Activated CD8-positive, alpha-beta memory T cell treated with anti-CD3 and anti-CD28 coated beads for 24 hours (primary cell): ENCODE measurements at regions not wholly inside any gene's neighbourhood (a gene's known extent, or its start where the extent isn't known, plus 50 kb on each side); places are given as distances from the start of the nearest gene placed in this dataset.

Experiments
- DNase-seq: peaks from one replicate; pipeline ENCODE4 v3.0.0-alpha.2; 2020

DNA sequence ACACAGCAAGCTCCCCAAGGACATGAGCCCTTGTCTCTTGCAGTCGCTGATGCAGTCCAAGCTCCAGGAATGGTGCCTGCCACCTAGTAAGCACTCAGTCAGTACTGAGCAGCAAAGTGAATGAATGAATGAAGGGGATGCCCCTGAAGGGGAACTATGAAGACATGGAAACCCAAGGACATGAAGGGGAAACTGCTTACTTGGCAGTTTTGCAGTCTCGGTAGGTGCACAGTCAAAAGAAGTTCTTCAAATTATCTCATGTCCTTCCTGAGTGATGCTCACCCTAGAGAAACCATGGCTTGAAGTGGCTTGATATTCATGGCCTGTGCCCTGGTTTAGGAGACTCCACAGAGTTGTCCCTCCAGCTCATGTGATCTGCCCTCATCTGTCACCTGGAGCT lies 102.1 kb upstream of the DLX2 start:
- DNase-seq = no peak

- no peak for DNase-seq
Observed at GRCh38 chr2:172205292-172205691, 102.6 kb upstream of the DLX2 start.

- DNase-seq = no peak
Observed at GRCh38 chr2:172207911-172208310, 105.2 kb upstream of the DLX2 start.

DNA sequence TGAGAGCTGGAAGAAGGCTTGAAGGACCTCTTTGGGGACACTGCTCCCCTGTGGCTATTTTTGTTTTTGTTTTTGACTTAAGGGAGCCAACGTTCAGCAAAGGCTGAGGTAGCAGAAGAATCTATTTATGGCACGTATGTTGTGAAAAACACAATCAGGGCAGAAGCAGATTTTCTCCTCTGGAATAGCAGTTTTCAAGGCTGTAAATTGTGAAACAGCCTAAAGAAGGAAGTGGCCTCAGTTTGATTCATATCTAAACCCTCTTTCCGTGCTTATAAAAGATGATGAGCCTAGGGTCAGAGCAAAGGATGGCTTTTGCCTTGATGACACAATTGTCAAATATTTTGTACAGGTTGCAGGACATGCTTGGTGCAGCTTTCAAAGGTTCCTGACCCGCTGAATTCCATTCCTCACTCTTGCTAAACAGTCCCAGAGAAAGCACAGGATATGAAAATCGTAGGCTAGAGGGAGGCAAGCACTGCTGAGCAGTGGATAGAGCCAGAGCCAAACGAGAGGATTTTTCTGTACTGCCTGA lies 106.2 kb upstream of the DLX2 start:
- no peak for DNase-seq

- DNase-seq = no peak
Observed at GRCh38 chr2:172210599-172210998, 107.9 kb upstream of the DLX2 start.

GRCh38 chr2:172211512-172211911 lies 108.8 kb upstream of the DLX2 start:
- DNase-seq = no peak

DNA sequence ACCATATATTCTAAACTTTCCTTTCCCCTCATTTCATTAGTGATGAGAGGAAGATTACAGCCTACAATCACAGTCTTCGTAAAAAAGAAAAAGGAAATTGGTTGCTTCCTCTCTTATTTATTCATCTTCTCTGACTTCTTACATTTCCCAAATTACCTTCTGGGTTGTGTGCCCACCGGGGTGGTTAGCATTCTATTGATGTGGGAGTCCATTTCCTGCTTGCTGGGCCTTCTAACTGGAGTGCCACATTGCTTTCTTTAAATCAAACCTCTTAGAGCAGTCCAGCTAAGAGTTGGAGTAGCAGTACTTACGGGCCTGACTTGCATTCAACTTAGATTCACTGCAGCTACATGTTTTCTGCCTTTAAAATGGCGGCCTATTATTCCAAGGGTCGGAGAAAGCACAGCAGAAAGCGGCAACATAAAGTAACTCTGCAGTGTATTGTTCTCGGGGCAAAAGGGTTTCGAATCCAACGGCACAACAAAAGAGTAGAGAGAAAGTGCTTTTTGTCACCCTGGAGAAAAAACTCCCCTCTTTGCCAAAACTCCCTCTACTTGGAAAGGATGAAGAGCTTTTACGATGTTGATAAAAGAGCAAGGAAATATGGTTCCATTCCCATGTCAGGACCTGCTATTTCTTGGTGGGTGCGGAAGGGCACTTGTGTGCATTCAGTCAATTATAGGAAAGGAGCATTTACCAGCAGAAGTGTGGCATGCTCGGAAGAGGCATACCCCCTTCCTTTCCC lies 110.6 kb upstream of the DLX2 start:
- DNase-seq = no peak

- DNase-seq = no peak
Observed at GRCh38 chr2:172214252-172214651, 111.6 kb upstream of the DLX2 start.

DNA sequence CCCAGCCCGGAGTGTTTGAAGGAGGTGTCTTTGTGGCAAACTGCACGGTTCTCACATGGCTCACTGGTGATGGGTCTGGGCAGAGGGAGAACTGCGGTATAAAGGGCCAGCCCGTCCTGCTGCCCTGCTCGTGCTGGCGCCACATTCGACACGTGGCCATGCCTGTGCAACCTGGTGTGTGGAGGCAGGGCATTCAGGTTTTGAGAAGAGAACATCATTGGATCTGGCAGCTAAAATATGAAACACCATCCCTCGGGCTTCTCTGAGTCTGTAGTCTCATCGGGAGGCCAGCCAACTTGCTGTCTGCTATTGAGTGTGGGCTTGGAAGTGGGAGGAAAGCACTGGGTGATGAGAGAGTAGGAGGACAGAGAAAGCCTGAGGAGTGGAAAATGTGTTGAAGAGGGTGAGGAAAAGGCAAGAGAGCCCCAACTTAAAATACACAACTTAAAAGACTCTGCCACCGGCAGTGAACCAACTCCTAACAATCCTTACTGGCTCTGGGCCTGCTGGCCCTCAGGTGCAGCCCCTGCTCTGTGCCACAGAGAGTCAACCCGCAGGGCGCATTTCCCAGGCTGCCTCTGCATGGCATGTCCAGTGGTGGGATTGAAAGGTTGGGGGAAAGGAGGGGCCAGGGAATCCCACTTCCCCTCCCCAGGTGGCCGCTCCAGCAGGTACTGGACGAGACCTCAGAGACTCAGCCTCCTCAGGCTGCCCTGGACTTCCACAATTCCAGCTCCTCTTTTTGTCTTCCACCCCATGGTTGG lies 112.7 kb upstream of the DLX2 start:
- no peak for DNase-seq

GRCh38 chr2:172215936-172216335 lies 113.2 kb upstream of the DLX2 start:
- no peak for DNase-seq

GRCh38 chr2:172216477-172216876 lies 113.8 kb upstream of the DLX2 start:
- no peak for DNase-seq

GRCh38 chr2:172219201-172219600 lies 116.5 kb upstream of the DLX2 start:
- DNase-seq = no peak

DNA sequence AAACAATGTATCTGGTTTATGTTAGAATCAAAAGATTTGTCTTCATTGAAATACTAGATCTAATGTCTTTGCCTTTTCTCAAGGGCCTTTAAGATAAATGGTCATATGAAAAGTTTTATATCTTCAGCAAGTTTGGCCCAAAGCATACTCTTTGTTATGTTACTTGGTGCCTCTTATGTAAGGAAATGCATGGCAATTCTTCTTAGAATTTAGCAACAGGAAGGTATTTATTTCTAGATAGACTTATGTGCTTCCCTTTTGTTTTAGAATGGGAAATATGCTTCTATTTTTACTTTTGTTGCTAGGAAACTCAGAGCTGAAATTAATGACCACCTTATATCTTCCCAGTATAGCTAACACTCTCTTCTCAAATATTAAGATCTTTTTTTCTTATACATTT lies 117.4 kb upstream of the DLX2 start:
- no peak for DNase-seq

GRCh38 chr2:172223601-172224054 lies 120.9 kb upstream of the DLX2 start:
- no peak for DNase-seq

DNA sequence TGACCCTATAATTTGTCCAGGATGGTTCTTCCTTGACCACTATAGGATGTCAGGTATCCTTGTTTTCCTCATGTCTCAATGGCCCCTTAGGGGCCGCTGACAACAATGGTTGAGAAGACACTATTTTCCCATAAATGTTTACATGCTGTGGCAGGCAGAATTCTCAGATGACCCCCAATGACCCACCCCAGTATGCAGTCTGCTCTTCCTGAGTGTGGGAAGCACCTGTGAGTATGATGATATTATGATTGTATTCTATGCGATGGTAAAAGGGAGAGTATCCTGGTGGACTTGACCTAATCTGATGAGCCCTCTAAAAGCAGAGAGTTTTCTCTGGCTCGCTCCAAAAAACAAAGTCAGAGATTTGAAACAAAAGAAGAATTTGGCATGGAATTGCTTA lies 123.1 kb upstream of the DLX2 start:
- DNase-seq = no peak

- no peak for DNase-seq
Observed at GRCh38 chr2:172226244-172227061, 123.8 kb upstream of the DLX2 start.

DNA sequence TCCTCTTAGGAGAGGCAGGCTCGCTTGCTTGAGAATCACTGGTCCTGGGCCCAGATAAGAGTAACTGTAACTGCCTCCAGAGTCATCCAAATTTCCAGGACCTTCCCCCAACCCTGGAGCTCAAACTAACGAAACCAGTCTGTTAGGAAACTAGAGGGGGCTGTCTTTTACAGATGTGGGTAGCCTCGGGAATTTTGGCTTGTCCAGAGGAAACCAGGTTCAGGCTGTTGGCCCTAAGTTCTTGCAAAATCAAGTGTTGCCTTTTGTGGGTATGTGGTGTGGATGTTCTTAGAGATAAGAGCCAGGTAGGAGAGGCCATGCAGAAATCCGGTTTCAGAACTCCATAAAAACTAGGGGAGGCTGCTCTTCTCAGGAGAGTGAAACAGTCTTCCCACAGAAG lies 125.0 kb upstream of the DLX2 start:
- no peak for DNase-seq

GRCh38 chr2:172228177-172228808 lies 125.6 kb upstream of the DLX2 start:
- DNase-seq = no peak

GRCh38 chr2:172229125-172229524 lies 126.4 kb upstream of the DLX2 start:
- DNase-seq = no peak

DNA sequence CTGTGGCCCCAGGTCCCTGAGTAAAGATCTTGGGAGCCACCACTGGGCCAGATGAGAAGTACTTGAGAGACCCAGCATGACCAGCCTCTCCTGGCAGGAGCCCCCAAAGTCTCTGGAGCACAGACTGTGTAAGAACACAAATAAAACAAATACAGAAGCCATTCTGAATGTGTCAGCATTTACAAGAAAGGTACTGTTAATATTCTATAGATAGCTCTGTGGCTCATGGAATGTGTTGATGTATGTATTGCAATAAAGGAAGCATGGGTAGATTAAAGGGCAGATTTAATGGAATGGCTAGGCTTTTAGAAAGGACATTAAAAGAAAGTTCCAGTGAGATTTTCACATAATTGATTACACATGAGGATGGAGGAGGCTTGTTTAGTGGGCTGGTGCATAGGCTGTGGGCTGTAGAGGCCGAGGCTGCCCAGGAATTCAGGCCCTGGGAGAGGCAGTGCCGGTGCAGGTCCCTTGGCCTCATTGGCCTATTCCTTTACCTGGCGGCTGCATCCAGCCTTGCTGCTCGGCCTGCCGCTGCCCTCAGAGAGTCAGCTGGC lies 127.7 kb upstream of the DLX2 start:
- DNase-seq = no peak

DNA sequence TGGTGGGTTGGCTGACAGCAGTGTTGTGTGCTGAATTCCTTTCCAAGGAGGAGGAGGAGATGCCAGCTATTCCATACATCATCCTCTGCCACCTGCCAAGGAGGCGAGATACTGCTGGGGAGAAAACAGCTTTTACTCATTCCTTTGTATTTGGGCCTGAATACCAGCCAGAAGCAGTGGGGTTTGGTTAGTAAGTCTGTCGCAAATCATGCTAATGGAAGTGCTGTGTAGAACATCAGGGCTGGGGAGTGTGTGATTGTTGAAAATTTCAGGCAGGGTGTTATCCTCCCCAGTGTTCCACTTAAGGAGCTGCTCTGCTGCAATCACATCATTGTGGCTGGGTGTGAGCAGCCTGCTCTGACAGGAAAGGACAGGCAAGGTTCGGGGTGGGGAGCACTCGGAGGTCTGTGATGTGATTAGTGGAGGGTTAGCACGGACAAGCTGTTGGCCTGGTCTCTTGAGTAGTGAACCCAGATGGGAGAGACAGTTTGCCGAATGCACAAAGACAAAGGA lies 128.2 kb upstream of the DLX2 start:
- no peak for DNase-seq

DNA sequence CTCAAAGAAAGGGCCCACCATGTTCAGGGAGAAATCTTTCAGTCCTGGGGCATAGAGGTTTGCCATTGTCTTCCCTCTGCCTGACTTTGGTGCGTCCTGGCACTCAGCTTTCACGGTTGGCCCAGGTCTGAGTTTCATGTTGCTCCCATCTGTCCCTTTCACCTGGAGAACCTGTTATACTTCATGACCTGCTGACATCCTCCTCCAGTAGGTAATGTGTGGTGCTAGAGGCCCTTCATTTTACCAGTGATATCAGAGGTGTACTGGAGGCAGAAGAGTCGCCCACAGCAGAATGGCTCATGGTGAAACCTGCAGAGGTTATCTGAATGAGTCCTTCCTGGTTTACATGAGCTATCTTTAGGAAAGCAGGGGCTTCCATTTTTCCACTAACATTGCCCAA lies 128.8 kb upstream of the DLX2 start:
- DNase-seq = no peak
